ENCODE measurements at regions not wholly inside any gene's neighbourhood (a gene's known extent, or its start where the extent isn't known, plus 50 kb on each side); places are given as distances from the start of the nearest gene placed in this dataset.
"Not testable (repeated sequence)": the region's sequence is repeated elsewhere in the genome, so short reads cannot be mapped to it uniquely, and the experiment has no call there.

GRCh38 chr12:9364224-9365176 is 156.3 kb upstream of the PZP start:
- peak; percentile 9 for DNase-seq

DNA sequence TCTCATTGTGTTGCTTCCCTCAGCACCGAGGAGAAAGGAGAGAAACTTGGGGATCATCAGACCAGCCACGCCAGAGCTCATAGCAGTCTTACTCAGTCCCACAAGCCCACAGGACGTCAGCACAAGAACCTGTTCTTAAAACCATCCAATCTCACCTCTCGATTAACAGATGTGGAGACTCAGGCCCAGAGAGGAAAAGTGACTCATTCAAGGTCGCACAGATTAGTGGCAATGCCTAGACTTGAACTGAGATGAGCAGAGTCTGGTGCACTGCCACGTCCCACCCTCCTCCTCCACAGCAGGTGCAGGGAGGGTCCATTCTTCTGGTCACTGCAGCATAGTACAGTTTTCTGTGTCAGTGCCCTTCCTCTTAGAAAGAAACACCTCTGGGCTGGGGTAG is 154.9 kb upstream of the PZP start:
- no peak for DNase-seq

DNA sequence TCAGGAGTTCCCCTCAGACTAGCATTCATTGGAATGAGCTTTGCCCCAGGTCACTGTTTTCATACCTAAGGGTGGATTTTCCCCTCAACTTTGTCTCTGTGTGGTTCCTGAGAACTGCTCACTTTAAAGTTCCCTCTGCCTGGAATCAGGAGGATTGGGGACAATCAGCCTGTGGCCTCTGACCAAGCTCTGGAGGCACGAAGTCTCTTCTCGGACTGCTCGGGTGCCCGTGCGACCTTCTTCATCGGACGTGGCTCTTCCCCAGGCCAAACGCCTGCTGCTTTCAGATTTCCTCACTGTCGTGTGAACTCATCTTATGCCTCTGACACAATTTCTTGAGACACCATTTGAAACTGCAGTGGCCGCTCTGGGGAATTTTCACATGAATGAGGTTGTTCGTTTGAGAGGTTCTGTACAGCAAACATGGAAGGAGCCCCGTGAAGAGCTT is 153.7 kb upstream of the PZP start:
- DNase-seq: no peak

- not testable (repeated sequence) for DNase-seq
Observed at GRCh38 chr12:9354009-9354754, 146.0 kb upstream of the PZP start.

DNA sequence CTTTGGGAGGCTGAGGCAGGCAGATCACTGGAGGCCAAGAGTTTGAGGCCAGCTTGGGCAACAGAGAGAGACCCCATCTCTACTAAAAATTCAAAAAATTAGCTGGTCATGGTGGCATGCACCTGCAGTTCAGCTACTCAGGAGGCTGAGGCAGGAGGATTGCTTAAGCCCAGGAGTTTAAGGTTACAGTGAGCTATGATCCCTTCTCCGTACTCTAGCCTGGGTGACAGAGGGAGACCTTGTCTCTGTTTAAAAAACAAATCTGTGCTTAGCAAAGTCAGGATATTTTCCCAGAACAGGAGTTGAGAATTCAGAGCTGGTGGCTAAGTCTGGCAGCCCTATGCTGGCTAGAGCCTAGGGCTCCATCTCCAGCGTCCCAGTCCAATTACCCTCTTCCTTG is 142.9 kb upstream of the PZP start:
- no peak for DNase-seq

GRCh38 chr12:9349888-9350885 is 142.0 kb upstream of the PZP start:
- DNase-seq: peak; percentile 5

DNA sequence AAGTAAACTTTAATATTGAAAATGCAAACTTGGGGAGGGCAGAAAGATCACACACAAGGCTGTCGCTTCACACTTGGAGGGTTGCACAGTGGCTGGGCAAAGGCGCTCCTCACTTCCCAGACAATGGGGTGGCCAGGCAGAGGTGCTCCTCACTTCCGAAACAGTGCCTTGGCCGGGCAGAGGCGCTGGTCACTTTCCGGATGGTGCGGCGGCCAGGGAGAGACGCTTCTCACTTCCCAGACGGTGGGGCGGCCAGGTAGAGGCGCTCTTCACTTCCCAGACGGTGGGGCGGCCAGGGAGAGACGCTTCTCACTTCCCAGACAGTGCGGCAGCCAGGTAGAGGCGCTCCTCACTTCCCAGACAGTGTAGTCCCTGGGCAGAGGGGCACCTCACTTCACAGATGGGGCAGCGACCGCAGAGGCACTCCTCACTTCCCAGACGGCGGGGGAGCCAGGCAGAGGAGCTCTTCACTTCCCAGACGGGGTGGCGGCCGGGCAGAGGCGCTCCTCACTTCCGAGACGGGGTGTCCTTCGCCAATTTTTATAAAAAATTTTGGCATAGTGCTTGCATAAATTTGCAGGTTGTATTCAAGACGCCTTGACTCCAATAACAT is 140.8 kb upstream of the PZP start:
- no peak for DNase-seq

DNA sequence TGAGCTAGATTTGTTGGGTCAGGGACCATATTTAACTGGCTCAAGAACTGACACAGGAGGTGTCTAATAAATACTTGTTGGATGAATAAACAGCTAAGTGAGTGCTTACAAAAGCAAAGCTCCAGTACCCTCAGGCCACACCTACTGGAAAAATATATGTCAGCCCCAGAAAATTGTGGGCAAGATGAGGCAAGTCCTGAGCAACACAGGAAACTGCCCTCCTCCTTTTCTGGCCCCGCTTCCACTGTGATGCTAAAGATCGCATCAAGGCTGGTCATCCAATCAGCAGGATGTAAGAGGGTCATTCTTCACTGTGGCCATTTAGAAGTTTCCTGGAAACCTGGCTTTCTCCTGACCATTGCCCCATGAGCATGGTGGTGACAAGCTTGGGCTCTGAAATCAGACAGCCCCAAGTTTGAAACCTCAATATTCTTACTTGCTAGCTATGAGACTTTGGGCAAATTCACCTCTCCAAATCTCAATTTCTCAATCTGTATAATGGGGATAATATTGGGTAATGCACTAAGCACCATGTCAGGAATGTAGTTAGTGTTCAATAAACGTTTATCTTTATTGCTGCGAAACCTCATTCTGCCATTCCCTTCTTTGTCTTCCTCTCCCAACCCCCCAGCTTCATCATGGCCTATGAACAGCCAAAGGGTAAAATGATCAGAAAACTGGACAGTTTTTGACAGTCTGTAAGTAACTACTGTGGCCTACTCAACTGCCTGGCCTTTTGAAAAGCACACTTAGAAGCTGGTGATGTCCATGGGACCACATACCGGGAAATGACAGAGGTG is 139.3 kb upstream of the PZP start:
- DNase-seq: no peak

DNA sequence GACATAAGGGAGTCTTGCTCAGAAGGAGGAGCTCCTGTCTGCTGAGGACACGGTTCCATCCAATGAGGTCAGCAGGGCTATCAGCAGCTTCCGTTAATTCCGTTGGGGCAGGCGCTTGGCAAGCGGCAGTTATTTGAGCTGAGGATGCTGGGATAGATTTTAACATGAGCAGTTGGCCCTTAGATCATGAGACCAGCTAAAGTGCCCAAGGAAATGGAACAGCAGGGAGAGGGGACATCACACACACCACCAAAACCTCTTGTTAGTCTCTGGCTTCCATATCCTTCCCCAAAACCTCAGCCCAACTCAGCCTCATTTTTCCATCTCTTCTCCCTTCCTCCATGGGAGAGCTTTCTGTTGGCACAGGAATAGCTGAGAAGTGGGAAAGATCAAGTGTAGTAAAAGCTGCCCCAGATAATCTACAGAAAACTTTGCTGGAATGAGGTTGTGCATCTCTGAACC is 138.7 kb upstream of the PZP start:
- DNase-seq: no peak

- DNase-seq: no peak
Observed at GRCh38 chr12:9345171-9345570, 137.0 kb upstream of the PZP start.

- DNase-seq: peak; percentile 10
Observed at GRCh38 chr12:9344541-9344940, 136.3 kb upstream of the PZP start.

GRCh38 chr12:9343731-9344130 is 135.5 kb upstream of the PZP start:
- DNase-seq: no peak

DNA sequence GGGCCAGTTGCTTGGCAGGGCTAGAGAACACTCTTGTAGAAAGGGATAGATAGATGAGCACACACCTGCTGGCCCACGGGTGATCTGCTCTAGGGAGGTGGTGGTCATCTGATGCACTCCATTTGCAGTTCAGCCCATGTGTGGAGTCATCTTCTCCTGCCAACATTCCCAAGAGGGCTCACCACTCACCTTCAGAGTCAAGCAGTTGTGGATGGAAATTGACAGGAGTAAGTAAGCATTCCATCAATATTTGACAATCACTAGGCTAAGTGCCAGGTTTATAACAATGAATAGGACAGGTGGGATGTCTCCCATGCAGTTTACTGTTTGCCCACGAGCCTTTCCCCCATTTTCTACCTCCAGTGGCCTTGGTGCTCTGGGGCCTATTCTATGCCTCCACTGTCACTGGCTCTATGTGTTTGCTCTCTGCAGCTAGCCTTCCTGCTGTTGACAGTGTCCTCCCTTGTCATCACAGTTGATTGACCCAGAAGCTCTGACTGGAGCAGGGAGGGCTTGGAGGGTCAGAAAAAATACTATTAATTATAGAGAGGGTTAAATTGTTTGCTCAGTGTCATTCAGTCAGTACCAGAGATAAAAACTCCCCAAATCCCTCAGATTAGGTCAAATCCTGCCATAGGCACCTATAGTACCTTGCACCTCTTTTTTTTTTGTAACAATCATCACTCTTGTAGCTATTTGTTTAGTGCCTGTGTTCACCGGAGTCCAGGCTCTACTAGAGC is 134.6 kb upstream of the PZP start:
- DNase-seq: no peak

DNA sequence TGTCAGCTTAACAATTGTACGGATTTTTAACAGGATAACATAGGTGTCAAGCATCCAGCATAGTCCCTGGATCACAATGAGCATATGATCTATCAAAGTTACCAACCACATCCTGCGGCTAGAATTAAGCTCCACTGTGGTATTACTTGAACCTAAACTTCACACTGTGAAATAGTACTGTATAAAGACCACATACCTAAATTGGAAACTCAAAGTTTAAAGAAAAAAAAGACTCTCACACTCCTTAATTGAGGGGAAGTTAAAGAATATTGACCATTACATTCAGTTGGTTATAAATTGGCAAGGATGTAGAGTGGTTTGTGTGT is 133.0 kb upstream of the PZP start:
- DNase-seq: no peak

GRCh38 chr12:9340422-9341259 is 132.4 kb upstream of the PZP start:
- DNase-seq: no peak

DNA sequence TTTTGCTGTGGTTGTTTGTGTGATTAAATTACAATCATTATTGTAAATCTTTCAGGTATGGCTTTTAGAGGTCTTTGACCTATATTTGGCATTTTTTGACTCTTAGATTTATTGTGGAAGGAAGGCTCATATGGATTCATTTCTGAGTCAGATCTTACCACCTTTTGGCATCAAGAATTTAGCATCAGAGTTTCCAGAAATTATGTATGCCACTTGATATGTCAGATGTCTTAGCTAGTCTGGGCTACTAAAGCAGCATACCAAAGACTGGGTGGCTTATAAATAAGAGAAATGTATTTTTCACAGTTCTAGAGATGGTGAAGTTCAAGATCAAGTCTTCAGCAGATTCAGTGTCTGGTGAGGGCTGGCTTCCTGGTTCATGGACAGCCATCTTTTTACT is 129.5 kb upstream of the PZP start:
- DNase-seq: no peak

GRCh38 chr12:9336375-9337011 is 128.3 kb upstream of the PZP start:
- not testable (repeated sequence) for DNase-seq

GRCh38 chr12:9335867-9336266 is 127.7 kb upstream of the PZP start:
- no peak for DNase-seq

GRCh38 chr12:9334964-9335363 is 126.8 kb upstream of the PZP start:
- DNase-seq: no peak

All from midbrain (tissue), 1 donor.